GM21717 (cell line): ENCODE measurements at regions not wholly inside any gene's neighbourhood (a gene's known extent, or its start where the extent isn't known, plus 50 kb on each side); places are given as distances from the start of the nearest gene placed in this dataset.
"Not testable (repeated sequence)": the region's sequence is repeated elsewhere in the genome, so short reads cannot be mapped to it uniquely, and the experiment has no call there.

ENCODE experiments used
- ATAC-seq: cut with Tn5 transposase; IDR thresholded peaks from one replicate; pipeline ENCODE4 v1.9.1; 2021; ENCODE audit warnings: mild to moderate bottlenecking, moderate library complexity; ENCODE audit not compliant: unreplicated experiment

DNA sequence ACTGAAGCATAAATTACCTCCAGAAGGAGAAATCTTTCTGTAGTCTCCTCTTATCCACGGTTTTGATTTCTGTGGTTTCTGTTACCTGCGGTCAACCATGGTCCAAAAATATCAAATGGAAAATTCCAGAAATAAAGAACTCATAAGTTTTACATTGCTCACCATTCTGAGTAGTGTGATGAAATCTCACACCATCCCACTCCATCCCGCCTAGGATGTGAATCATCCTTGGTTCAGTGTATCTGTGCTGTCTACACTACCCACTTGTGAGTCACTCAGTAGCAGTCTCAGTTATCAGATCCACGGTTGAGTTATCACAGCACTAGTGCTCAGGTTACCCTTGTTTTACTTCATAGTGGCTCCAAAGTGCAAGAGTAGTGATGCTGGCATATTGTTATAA lies 371.2 kb downstream of the NFIB start:
- ATAC-seq = peak; percentile 68

DNA sequence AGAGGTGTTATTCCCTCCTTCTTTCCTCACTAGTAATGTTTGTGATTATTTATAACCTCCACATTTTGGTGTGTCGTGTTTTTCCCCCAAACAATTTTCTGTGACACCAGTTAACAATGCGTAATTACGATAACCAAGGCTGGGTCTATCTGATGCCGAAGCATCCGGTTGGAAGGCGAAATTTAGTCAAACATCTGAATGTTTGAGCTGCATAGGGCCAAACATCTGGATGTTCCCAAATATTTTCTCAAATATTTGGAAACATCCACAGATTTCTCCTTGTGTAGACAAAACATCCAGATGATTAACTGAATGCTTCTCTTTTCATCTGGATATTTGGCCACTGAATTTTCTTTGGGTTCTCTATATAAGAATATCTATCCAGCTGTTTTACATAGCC lies 371.7 kb downstream of the NFIB start:
- no peak for ATAC-seq

DNA sequence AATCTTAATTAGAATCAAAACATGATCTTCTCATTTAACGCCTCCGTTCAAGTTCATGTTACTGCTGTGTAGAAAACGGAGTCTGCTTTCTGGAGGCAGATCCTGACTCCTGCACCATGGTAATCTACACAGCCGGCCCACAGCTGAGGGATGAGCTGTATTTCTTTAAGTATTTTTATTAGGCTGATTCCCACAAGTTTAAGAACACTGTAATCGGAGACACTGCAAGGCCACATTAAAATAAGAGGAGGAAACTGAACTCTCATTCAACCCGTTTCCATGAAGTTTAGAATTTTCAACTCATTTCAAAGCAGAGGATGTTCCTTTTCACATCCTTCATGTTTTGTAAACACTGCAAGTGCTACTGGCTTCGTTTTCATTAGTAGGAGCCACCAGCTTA lies 372.2 kb downstream of the NFIB start:
- no peak for ATAC-seq

DNA sequence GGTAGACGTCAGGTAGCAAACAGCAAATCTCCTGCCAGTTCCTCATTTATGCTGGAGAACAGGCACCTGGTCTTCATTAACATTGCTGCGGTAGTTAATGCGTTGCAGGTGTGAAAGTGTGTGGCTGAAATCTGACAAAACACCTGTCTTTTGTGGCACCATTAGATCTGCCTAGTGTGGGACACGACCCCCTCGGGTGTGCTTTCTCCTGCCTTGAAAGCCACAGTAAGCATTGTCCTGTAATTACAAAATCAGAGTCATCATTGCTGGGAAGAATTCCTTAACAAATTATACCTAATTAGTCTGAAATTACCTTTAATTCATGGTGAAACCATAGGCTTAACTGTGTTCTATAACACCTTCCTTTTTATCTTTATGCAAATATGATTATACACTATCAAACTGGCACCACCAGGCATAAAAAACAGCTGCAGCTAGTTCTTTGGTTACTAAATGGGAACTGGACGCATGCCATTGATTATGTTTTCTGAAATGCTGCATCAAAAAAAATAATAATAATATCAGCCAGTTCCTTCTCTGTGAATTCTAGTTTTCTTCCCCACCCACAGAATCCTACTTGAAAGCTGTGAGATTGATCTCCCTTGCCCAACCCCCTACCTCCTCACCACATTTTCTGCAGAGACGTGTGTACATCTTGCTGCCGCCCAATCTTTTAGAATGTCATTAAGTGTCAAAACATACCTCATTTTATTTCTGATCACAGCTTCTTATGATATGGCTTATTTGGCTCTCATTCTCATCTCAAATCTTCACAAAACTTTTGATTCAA lies 374.0 kb downstream of the NFIB start:
- ATAC-seq = no peak

DNA sequence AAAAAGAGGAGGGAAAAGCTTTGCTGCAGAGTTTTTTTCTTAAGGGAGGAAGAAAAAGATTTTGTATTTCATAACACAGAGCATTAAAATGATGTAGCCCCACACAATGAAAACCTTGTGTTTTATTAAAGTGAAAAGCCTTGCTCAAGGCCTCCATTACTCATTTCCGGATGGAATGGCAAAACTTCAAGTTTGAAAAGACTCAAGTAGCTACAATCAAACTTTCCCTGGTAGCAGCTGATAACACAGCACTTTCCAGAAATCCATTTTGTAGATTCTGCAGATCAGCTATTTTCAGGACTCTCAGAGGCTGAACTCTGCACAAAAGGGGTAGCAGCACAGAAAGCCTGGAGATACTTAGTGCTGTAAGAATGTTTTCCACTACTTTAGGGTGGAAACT lies 374.8 kb downstream of the NFIB start:
- ATAC-seq = no peak

DNA sequence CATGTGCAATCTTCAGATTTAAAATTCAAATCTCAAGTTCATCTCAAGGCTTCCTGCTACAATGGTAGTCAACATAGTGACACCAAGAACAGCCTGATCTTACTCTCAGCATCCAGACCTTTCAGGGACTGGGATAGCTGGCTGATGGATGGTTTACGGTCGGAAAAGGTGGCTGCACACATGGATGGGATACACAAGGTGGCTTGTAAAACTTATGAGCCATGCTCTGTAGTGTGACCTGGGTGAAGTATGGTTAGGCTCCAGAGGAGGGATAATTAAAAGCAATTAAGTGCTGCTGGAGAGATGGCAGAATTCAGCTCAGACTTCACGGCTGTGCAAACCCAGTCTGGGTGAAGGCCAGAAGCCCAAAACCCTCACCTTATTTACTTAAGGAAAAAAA lies 379.5 kb downstream of the NFIB start:
- no peak for ATAC-seq

DNA sequence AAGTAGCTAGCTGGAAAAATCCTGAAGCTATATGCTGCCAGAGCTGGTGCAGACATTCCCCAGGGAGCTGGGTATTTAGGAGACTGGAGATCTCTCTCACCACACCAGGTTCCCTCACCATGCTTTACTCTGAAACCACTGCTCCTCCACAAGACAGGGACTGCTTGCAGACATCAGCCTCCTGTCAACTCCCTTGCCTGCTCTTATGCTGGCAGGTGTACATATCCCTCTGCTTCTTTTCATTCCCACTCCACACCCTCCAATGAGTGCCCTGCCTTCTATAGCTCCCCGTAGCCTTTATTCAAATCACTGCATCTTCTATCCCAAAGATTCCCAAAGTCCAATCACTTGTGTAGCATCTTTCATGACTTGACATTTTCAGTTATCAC lies 380.7 kb downstream of the NFIB start:
- no peak for ATAC-seq

DNA sequence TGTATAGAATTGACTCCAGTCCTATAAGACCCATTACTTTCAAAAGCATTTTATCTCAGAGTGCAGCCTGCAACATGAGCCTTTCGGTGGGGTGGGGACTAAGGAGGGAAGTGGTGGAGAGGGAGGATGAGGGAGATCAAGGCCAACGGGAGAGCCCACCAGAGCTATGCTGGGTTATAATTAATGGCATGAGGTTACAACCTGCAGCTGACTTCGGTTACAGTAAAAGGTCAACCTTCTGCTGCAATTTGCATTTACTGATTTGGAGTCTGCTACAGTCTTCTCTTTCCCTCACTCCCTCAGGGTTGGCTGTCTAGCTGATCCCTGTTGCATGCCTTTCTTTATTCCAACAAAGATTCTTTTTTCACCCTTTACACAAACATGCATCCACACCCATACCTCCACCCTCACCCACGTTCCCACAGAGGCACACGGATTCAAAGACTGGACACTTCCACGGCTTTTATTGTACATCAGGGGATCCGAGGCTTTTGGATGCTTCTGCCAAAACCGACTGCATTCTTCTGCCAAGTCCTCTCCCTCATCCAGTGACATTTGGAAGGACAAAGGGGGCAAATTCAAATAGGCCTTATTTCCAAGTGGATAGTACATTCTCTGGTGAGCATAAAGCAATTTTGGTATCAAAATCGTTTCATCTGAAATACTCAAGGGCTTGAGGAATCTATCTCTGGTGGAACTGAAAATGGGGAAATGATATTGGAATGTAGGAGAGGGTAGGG lies 381.2 kb downstream of the NFIB start:
- no peak for ATAC-seq

DNA sequence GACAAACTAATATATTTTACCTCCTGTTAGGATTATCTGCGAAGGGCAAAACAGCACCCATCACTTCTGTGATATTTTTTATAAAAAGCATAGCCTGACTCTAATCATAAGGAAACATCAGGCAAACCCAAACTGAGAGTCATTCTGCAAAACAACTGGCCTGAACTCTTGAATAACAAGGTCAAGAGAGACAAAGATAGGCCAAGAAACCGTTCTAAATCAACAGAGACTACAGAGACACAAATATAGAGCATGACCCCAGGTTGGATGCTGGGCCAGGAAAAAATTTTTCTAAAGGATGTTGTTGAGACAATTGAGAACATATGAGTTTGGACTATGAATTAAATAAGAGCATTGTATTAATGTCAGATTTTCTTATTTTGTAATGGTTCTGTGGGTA lies 384.9 kb downstream of the NFIB start:
- ATAC-seq = no peak

DNA sequence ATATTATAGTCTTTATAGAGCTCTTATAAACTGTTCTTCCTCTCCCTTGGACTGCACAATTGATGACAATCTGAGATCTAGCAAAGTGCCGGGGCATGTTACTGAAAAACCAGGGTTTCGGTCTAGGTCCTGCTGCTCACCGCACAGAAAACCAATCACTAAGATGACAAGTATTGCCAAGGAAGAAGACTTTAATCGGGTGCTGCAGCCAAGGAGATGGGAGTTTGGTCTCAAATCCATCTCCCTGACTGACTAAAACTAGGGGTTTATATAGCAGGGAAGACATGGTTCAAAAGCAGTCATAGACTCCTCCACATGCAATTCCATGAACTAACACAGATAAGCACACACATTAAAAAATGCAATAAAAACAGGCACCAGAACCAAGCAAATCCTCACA lies 390.6 kb downstream of the NFIB start:
- no peak for ATAC-seq

DNA sequence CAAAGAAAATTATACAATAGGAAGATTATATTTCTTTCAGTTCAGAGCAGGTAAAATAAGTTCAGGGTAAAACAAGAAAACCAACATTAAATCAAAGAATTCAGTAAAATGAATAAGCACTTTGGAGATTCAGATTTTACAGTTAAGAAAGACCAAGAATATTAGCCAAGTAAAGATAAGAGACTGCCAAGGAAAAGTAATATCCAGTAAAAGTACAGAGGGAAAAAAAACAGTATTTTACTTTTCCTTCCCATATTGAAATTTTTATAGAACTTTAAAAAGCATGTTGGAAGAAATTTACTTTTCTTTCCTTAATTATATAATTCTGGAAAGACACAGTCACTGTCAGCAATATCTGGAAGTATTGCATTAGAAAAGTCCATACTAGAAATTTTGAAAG lies 393.4 kb downstream of the NFIB start:
- no peak for ATAC-seq

DNA sequence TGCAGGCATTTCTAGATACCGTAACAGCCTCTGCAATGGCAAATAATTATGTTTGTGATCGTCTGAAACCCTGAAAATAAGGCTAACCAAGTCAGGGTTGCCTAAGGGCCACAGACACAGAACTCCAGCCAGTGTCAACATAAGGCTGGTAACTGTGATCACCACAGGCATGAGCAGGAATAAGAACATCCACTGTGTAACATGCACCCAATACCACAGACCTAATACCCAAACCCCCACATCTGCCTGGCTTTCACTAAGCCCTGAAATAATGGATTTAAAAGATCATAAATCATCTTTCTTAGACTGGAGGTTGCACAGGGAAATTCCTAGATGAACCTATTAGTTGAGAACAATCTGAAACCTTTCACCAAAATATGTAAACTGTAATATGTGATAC lies 394.5 kb downstream of the NFIB start:
- ATAC-seq = no peak

DNA sequence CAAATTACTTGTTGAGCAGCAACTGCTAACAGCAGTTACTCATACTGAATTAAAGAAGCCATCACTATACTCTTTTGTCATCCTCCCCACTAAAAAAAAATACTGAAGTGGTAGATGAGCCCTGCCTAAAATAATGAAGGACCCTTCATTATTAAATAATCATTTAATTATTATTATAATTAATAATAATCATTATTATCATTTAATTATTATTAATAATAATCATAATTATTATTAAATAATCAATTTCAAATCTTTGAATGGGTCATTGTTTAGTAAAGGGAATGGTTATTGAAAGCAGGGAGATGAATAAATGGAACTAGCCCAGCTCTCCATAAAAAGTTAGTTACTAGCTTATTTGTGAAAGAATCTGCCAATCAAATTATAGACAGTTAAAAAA lies 396.4 kb downstream of the NFIB start:
- ATAC-seq = no peak

DNA sequence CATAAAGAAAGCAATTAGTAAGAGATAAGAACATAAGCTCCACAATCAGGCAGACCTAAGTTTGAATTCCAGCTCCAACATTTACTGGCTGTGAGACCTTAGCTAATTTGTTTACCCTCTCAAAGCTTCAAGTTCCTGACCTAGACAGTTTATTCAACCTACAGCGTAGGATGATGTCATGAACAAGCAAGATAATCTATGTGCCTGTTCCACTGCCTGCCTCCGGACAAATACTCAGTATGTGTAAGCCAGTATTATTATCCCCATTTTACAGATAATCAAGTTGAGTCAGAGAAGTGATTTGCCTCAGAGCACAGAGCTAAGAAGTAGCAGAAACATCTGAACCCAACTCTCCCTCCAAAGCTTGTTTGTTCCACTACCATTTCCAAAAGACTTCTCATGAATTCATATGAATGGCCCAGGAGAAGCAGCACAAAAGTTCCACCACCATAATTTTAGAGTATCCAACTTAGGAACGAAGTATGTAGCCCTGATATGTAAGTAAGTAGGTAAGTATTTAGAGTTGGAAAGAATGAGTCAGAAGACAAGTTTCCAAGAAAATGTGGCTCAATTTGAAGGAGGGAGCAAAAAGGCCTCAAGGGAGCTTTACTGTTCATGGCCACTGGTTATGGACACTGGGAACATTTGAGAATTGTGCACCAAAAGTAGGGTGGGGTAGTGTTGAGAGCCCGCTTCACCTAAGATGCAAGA lies 398.2 kb downstream of the NFIB start:
- ATAC-seq = no peak

DNA sequence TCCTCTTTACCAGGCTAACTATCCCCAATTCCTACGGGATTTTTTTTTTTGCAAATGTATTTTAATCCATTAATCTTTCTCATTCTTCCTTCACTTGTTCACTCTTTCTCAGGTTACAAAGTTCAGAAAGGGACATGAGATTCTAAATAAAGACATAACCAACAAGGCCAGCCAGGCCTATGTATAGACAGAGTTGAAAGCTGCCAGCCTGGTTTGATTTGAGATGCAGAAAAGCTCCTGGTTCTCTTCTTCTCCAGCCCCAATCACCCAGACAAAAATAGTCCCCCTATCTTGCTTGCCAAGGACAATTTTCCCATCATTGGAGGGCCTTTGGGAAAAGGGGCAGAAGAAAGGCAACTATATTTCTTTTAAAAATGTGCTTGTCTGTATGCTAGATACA lies 398.8 kb downstream of the NFIB start:
- no peak for ATAC-seq

DNA sequence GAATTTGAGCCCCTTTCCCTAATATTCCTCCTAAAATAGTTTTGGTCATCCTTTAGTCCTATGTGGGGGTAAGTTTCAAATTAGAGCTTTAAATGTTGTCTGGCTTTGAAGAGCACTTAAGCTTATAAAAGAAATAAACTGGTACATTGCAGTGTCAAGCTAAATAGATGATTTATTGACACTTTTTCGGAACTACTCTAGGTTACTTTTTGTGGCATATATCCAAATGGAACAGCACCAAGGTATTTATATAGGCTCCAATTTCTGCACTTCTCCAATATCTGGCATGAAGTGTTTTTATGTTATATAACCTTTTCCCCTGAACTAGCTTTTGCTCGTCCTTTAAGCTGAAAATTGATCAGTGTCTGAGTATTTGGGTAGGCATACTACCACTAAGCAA lies 402.5 kb downstream of the NFIB start:
- ATAC-seq = no peak

DNA sequence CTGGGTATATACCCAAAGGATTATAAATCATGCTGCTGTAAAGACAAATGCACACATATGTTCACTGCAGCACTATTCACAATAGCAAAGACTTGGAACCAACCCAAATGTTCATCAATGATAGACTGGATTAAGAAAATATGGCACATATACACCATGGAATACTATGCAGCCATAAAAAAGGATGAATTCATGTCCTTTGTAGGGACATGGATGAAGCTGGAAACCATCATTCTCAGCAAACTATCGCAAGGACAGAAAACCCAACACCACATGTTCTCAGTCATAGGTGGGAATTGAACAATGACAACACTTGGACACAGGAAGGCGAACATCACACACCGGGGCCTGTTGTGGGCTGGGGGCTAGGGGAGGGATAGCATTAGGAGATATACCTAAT lies 406.1 kb downstream of the NFIB start:
- not testable (repeated sequence) for ATAC-seq

DNA sequence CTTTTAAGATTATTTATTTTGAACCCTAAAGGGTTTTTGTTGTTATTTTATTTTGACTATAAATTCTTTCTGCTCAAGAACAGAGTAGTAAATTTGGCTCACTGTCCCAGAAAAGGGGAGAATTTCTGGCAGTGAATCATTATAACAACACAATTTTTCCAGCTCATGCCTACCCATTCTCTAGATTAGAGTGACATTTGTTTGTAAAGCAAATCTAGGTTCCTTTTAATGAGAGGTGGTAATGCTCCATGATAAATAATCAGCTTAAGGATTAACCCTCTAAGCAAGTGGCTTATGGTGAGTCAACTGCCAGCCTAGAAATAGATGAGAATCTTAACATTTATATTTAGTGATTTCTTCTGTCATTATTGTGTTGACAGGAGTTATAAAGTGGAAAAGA lies 409.2 kb downstream of the NFIB start:
- no peak for ATAC-seq

DNA sequence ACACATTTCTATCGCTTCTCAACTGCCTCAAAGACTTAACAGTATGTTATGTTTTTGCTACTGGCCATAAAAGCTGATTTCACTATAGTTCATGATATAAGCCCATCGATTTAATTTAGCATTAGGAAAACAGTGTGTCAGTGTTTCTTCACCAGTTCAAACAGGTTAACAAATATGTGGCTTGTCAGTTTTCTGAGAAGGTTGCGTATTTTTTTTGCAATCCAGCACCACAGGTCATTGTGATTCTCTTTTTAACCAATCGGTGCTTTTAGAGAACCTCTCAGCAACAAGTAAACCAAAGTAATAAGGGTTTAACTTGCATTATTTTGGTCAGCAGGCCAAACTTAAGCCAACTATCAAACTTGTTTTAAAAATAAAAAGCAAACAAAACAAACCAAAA lies 409.6 kb downstream of the NFIB start:
- no peak for ATAC-seq

DNA sequence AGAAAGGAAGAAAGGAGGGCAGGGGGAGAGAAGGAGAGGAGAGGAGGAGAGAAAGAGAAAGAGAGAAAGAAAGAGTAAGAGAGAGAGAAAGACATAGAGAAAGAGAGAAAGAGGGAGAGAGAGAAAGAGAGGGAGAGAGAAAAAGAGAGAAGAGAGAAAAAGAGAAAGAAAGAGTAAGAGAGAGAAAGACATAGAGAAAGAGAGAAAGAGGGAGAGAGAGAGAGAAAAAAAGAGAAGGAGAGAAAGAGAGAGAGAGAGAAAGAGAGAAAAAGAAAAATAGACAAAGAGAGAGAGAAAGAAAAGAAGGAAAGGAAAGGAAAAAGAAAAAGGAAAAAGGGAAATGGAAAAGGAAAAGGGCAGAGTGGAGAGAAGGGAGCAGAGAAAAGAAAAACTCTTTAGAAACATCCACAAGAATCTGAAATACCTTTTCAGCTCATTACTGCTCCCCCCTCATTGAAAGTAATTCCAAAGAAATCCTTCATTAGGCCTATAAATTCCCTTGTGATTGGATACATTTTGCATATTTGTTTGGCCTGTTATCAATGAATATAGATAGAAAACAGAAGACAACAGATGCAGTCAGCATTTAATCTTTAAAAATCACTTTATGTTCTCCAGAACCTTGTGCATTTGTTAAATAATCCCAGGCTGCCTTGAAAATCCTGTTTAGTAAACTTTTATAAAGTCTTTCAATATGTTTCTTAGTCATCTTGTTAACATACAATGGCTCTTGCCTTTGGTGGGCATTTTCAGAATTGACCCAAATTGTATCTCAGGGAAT lies 411.5 kb downstream of the NFIB start:
- ATAC-seq = no peak

DNA sequence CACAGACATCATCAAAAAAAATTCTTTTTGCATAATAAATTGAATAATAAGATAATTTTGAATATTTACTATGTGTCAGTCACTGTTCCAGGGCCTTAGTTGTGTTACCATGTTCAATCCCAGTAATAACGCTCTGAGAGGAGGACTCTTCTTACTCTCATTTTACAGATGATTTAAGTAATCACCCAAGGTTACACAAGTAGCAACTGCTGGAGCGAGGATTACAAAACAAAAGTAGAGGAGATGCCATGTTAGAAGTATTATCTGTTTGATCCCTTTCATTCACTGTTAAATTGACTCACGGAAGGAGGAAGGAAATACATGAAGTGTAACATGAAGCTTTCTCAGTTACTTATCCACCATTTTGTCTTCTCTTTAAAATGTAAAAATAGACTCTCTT lies 412.8 kb downstream of the NFIB start:
- no peak for ATAC-seq
